OCI-LY3 (cell line): ENCODE measurements at regions not wholly inside any gene's neighbourhood (a gene's known extent, or its start where the extent isn't known, plus 50 kb on each side); places are given as distances from the start of the nearest gene placed in this dataset.

Experiments
- H2AFZ ChIP-seq: fragments of 200-600, 300-600 bp; shearing (Covaris generic); 2 replicates; pipeline ENCODE4 v1.6.0; 2014; ENCODE audit warnings: antibody characterized with exemption, low read depth, low read length
- H3K27ac ChIP-seq: fragments of 200-600, 300-600 bp; sonication (generic); 2 replicates; pipeline ENCODE4 v1.5.1; 2014; ENCODE audit warnings: mild to moderate bottlenecking, low read length, moderate library complexity, mixed read lengths
- H3K27me3 ChIP-seq: fragments of 200-600, 300-600 bp; sonication (generic); 2 replicates; pipeline ENCODE4 v1.6.1; 2014; ENCODE audit warnings: low read depth, low read length, mixed read lengths
- H3K36me3 ChIP-seq: fragments of 200-600, 300-600 bp; sonication (generic); replicated peaks from 2 replicates; pipeline ENCODE3; 2014; ENCODE audit warnings: low read depth, low read length, mixed read lengths
- H3K4me1 ChIP-seq: fragments of 300-600, 200-600 bp; sonication (generic); 2 replicates; pipeline ENCODE4 v1.6.1; 2014; ENCODE audit warnings: low read length, mixed read lengths
- H3K4me2 ChIP-seq: fragments of 200-600, 300-600 bp; sonication (generic); 2 replicates; pipeline ENCODE4 v1.6.1; 2014; ENCODE audit warnings: low read length, mixed read lengths
- H3K4me3 ChIP-seq: fragments of 300-600, 200-600 bp; sonication (generic); 2 replicates; pipeline ENCODE4 v1.5.1; 2014; ENCODE audit warnings: antibody characterized with exemption, mild to moderate bottlenecking, low read length, moderate library complexity
- H3K79me2 ChIP-seq: fragments of 300-600, 200-600 bp; shearing (Covaris generic); 2 replicates; pipeline ENCODE4 v1.6.1; 2014; ENCODE audit warnings: mild to moderate bottlenecking, low read length, mixed read lengths
- H3K9ac ChIP-seq: fragments of 300-600, 200-600 bp; shearing (Covaris generic); 2 replicates; pipeline ENCODE4 v1.6.0; 2014; ENCODE audit warnings: mild to moderate bottlenecking, low read length, moderate library complexity
- H3K9me3 ChIP-seq: fragments of 200-600, 300-600 bp; shearing (Covaris generic); 2 replicates; pipeline ENCODE4 v1.6.1; 2014; ENCODE audit warnings: low read length, mixed read lengths; ENCODE audit not compliant: insufficient read depth
- H4K20me1 ChIP-seq: fragments of 200-600, 300-600 bp; sonication (generic); 2 replicates; pipeline ENCODE4 v1.6.1; 2016; ENCODE audit warnings: low read length, mixed read lengths; ENCODE audit not compliant: insufficient read depth
- CTCF ChIP-seq: fragments of 200-600, 300-600 bp; sonication (generic); IDR thresholded peaks from 2 replicates; pipeline ENCODE4 v1.5.1; 2014; ENCODE audit warnings: antibody characterized with exemption, low read length, low read depth
- EZH2phosphoT487 ChIP-seq: fragments of 200-600 bp; shearing (Covaris generic); IDR thresholded peaks from 2 replicates; pipeline ENCODE4 v1.6.1; 2018; ENCODE audit warnings: antibody characterized with exemption, mixed run types, low read depth

DNA sequence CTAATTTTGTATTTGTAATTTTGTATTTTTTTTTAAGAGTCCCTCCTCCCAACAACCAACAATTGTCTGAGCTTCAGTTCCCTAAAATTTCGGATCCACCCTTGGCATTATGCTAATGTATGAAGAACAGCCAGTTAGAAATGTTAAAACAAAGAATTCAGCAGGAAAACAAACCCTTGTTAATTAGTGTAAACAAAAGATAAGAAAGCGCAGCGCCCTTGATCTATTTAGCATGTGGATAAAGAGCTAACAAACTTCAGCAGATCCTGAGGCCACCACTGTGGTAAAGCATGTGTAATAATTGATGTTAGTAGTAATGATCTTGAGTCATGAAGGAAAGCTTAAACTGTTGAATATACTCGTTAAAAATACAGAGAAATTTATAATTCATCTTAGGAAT lies 199.8 kb downstream of the TMX1 start:
- Histone ChIP-seq H3K36me3 (no peaks in the 10 kb centered on the region), H2AFZ (no peak overlapping the region), H3K4me2 (no peak overlapping the region), H3K4me3 (no peak overlapping the region), H3K27me3 (peaks cover 12% of the 10 kb centered on the region), H3K27ac (no peak overlapping the region), H3K79me2 (no peaks in the 10 kb centered on the region), H4K20me1 (no peaks in the 10 kb centered on the region), H3K9ac (no peak overlapping the region), H3K4me1 (no peaks in the 10 kb centered on the region), H3K9me3 (no peaks in the 10 kb centered on the region)
- TF ChIP-seq EZH2phosphoT487 (no peak), CTCF (no peak)

- TF ChIP-seq CTCF (no peak), EZH2phosphoT487 (no peak)
- no peak overlapping the region for H2AFZ ChIP-seq
- H3K27ac ChIP-seq: no peak overlapping the region
Measured at GRCh38 chr14:51441001-51441400, 201.0 kb downstream of the TMX1 start.

DNA sequence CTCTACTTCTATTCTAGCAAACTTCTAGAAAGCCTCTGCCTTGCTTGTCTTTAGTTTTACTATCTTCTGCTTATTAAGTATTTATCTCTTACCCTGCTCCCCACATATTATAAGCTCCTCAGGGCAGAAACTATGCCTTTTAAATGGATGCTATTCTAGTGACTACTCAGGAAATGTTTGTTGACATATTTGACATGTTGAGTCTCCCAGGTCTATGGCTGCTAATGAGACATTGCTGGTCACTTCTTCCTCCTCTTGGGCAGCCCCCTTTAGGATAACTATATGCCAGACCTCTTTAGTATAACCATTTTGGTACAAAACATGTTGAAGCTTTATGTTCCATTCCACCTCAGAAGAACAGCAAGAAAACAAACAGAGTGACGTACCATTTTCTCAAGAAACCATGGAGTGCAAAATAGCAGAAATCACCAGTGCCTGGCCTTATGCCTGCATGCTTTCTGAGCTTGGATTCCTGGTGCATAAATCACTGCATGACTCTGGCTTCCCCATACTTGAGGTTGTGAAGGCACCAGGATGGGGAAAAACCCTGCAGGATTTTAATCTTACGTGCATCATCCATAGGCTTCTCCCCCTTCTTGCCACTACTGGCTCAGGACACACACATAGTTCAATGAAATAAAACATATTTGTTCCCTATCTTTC lies 202.6 kb downstream of the TMX1 start:
- Histone ChIP-seq H2AFZ (no peak overlapping the region), H3K9me3 (no peaks in the 10 kb centered on the region), H3K79me2 (no peaks in the 10 kb centered on the region), H3K4me2 (no peak overlapping the region), H3K27me3 (peaks cover 15% of the 10 kb centered on the region), H3K4me3 (no peak overlapping the region), H3K9ac (no peak overlapping the region), H3K27ac (no peak overlapping the region), H3K36me3 (no peaks in the 10 kb centered on the region), H3K4me1 (no peaks in the 10 kb centered on the region), H4K20me1 (no peaks in the 10 kb centered on the region)
- TF ChIP-seq CTCF: no peak
- no peak for TF ChIP-seq EZH2phosphoT487

More at GRCh38 chr14:51441001-51441400, 201.0 kb downstream of the TMX1 start:
- peaks cover 15% of the 10 kb centered on the region for H3K27me3 ChIP-seq
- H3K4me2 ChIP-seq: no peak overlapping the region
- no peak overlapping the region for H3K4me3 ChIP-seq
- H4K20me1 ChIP-seq: no peaks in the 10 kb centered on the region
- no peaks in the 10 kb centered on the region for H3K36me3 ChIP-seq
- no peaks in the 10 kb centered on the region for H3K79me2 ChIP-seq
- no peak overlapping the region for H3K9ac ChIP-seq
- no peaks in the 10 kb centered on the region for H3K4me1 ChIP-seq
- H3K9me3 ChIP-seq: no peaks in the 10 kb centered on the region

DNA sequence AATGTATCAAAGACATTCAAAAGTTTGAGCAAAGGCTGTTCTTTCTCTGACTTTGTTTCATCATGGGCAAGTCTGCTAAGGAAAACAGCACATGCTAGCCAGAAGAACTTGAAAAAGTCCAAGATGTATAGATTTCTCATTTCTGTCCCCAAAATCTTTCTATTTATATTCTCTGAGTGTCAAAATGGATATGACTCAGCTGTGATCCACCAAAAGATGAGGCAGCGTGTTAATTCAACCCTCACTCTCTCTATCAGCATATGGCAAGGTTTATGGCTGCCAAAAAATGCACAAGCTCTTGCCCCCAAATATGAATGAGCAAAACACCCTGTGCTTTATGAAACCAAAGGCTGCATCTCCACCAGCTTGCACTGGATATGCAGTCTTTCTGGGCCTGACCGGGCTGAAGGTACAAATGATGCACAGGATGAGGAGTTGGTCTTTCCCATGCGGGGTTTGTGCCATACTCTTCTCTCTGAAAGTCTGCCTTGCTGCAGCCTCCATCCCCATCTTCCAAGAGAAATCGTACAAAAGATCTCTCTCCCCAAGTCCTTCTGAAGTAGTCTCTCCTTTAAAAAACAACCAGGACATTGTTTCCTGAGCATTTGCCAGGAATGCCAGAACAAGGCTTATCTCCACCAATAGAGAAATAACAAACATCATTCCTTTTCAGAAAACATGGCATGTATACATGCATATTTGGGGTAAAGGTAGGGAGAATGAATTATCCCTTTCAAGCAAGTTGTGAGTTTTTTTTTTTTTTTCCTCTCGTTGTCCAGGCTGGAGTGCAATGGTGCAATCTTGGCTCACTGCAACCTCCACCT lies 203.4 kb downstream of the TMX1 start:
- H4K20me1 ChIP-seq: no peaks in the 10 kb centered on the region
- H2AFZ ChIP-seq: no peak overlapping the region
- no peaks in the 10 kb centered on the region for H3K79me2 ChIP-seq
- TF ChIP-seq EZH2phosphoT487: no peak
- no peak for TF ChIP-seq CTCF
- H3K4me1 ChIP-seq: no peaks in the 10 kb centered on the region
- no peak overlapping the region for H3K27ac ChIP-seq
- no peak overlapping the region for H3K4me3 ChIP-seq
- H3K9ac ChIP-seq: no peak overlapping the region
- peaks cover 15% of the 10 kb centered on the region for H3K27me3 ChIP-seq
- no peaks in the 10 kb centered on the region for H3K36me3 ChIP-seq
- H3K4me2 ChIP-seq: no peak overlapping the region
- no peaks in the 10 kb centered on the region for H3K9me3 ChIP-seq
